HG03097 (cell line): ENCODE measurements at regions not wholly inside any gene's neighbourhood (a gene's known extent, or its start where the extent isn't known, plus 50 kb on each side); places are given as distances from the start of the nearest gene placed in this dataset.

ENCODE experiments used
- ATAC-seq: cut with Tn5 transposase; IDR thresholded peaks from one replicate; pipeline ENCODE4 v1.9.1; 2021; ENCODE audit not compliant: unreplicated experiment, low FRiP score

GRCh38 chr10:70966646-70967553 is 78.5 kb upstream of the PCBD1 start:
- no peak for ATAC-seq

- ATAC-seq, result no peak
These were observed 79.5 kb upstream of the PCBD1 start for GRCh38 chr10:70967591-70968587.

DNA sequence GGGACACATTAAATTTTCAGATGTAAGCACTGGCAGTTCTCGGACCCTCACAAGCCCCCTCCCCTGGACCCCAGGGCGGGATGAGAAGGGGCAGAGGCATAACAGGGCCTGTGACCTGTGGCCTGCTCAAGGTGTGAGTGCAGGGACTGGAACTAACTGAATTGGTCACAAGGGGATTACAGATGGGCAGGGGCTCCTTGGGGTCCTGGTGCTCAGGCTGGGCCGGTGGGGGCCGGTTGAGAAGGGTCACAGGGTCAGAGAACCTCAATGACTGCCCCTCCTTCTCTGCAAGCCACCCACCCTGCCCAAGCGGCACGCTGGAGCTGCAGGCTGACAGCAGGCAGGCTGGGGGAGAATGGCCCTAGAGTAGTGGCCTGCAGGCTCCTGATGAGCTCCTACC is 80.8 kb upstream of the PCBD1 start:
- ATAC-seq, result no peak

DNA sequence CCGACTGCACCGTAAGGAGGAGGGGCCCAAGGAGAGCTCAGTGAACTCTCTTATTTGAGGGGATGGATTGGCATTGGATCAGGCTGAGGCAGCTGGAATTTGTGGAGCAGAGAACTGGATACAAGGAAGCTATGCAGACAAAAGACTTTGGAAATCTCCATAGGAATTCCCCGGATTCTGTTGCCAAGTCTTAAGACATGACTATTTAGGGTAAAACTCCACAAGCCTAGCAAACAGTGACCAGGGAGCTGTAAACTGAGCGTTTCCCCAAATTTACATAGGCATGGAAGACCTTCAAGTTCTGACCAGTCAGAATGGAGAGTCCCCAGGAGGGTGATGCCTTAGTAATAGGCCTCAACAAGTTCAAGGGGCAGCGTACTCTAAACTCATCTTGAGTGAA is 82.5 kb upstream of the PCBD1 start:
- ATAC-seq, result no peak

DNA sequence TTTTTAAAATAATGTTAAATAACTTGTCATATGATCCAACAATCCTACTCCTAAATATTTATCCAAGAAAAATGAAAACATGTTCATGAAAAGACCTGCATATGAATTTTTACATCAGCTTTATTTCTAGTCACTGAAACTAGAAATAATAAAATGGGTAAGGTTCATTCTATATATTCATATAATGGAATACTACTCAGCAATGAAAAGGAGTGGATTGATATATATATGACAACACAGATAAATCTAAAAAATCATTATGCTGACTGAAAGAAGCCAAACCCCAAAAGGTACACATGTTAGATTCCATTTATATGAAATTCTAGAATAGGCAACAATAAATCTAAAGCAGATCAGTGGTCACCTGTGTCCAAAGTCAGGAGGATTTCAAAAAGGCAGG is 84.9 kb upstream of the PCBD1 start:
- ATAC-seq, result no peak

- ATAC-seq, result no peak
These were observed 86.1 kb upstream of the PCBD1 start for GRCh38 chr10:70974351-70974901.

DNA sequence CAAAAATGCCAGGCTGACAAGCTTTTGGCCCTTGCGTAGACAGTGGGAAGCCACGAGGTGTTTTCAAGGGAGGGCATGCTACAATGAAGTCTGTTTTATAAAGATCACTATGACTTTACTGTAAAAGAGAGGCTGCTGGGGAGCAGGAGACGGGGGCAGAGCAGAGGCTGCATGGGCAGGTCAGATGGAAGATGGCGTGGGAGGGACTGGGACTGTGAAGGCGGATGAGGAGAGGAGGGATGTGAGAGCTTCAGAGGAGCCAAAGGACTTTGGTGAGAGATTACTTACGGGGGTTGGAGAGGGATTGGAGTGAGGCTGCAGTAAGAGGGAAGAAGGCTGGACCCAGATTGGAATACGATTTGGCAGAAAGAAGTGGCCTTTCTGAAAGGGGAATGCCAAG is 86.6 kb upstream of the PCBD1 start:
- no peak for ATAC-seq

- no peak for ATAC-seq
These were observed 87.8 kb upstream of the PCBD1 start for GRCh38 chr10:70976063-70976695.

DNA sequence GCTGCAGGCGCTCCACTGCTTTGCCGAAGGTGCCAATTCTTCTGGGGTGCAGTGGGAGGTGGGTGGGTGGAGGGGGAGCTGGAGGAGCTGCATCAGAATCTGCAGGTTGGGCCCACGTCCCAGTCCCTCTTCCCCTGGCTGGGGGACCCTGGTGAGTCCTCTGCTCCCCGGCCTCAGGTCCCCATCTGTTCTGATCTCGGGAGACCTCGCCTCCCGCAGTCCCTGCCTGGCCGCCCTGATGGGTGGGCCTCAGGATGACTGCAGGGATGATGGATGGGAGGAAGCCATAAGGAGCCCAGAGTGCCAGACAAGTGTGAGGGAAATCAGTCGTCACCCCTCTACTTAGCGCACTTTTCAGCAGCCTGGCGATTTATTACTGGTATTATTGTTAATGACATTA is 89.3 kb upstream of the PCBD1 start:
- ATAC-seq, result no peak

- ATAC-seq, result no peak
These were observed 89.8 kb upstream of the PCBD1 start for GRCh38 chr10:70978181-70978580.

- no peak for ATAC-seq
These were observed 90.6 kb upstream of the PCBD1 start for GRCh38 chr10:70978816-70979480.

DNA sequence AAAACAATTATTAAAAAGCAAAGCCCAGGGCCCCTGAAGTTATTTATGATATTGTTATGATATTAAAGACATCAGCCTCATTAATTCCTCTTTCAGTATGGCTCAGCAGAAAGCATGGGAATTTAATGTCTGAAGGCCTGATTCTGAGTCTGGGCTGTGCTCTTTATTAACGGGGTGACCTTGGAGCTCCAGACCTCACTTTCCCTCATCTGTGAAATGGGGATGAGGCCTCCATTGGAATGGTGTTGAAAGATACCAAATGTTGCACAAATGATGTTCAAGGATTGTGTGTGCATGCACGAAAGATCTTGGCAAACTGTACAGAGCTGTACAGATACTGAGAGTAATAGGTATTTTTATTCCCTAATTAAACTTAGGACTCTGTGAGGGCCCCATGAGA is 92.3 kb upstream of the PCBD1 start:
- no peak for ATAC-seq

GRCh38 chr10:70981171-70981836 is 92.9 kb upstream of the PCBD1 start:
- no peak for ATAC-seq

DNA sequence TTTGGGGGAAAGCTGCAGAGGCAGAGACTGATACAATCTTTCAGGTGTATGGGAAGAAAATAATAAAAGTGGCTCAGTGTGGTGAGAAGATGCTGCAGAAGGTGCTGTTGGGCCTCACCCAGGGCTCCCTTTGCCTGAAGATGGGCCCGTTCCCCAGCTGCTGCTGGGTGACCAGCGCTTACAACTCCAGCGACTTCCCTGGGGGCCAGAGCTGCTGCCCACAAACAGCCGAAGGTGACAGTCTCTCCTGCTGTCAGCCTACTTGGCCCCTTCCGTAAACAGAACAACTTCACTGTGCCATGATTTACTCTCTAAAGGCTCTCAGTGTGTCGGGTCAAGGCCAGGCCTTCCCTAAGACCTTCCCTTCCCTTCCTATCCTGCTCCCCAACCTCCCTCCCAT is 93.6 kb upstream of the PCBD1 start:
- ATAC-seq, result no peak

DNA sequence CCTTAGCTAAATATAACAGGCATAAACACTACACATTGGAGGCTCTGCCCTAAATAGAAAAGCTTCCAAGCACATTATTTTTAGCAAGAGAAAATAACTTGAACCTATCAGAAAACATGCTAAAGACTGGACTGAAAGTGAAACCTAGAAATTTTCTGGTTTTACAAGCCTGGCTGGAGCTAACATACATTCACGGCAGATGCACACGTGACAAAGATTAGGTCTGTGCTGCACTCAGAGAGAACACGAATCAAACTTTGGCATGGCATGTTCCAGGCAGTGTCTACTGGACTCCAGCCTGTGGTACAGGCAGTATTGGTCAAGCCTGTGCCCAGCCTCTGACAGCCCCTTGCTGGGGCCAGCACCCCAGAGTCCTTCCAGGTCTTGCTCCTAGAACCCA is 94.1 kb upstream of the PCBD1 start:
- peak; percentile 60 for ATAC-seq

DNA sequence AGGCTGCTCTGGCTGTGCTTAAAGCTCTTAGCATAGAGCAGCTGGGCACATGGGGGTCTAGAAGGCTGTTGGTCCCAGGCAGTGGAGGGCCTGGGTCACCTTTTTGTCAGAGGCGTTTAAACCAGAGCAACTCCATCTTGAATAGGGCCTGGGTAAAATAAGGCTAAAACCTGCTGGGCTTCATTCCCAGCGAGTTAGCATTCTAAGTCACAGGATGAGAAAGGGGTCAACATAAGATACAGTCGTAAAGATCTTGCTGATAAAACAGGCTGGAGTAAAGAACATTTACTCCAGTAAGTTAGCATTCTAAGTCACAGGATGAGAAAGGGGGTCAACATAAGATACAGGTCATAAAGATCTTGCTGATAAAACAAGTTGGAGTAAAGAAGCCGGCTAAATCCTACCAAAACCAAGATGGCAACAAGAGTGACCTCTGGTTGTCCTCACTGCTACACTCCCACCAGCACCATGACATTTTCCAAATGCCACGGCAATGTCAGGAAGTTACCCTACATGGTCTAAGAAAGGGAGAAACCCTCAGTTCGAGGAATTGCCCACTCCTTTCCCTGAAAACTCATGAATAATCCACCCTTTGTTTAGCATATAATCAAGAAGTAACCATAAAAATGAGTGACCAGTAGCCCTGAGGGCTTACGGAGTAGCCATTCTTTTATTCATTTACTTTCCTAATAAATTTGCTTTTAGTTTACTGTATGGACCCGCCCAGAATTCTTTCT is 96.8 kb upstream of the PCBD1 start:
- no peak for ATAC-seq

GRCh38 chr10:70985824-70986622 is 97.7 kb upstream of the PCBD1 start:
- ATAC-seq, result no peak

DNA sequence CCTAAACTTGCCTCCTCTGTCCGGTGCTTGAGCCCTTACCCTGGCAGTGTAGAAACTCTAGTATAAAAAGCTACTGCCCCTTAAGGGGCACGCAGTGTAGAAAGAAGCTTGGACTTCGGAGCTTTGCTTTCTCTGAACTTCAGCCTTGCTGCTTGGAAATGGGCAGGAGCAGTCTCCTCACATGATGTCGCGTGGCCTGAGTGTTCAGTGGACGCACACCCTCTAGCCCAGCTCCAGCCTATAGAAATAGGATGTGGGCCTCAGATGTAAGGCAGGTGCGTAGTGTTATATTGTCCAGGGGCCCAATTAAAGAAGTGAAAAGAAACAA is 98.2 kb upstream of the PCBD1 start:
- no peak for ATAC-seq
